ENCODE measurements at regions not wholly inside any gene's neighbourhood (a gene's known extent, or its start where the extent isn't known, plus 50 kb on each side); places are given as distances from the start of the nearest gene placed in this dataset.

- H3K4me3 Mint-ChIP-seq = no peak overlapping the region
- no peaks in the 10 kb centered on the region for H3K36me3 Mint-ChIP-seq
- ChIA-PET POLR2A (no interaction called here), CTCF (no interaction called here)
- no peak for DNase-seq (ENCODE audit: low spot score)
- no peak for ATAC-seq
- H3K27me3 Mint-ChIP-seq (ENCODE audit: low read depth) = no peaks in the 10 kb centered on the region
- H3K9me3 Mint-ChIP-seq = no peaks in the 10 kb centered on the region
- TF ChIP-seq IRF2 (CRISPR knock-in tag; IDR thresholded peaks at IDR 0.05; ENCODE audit: borderline replicate concordance, low read depth) = no peak
- TF ChIP-seq TCF7 (CRISPR knock-in tag; IDR thresholded peaks at IDR 0.05; ENCODE audit: low read depth) = no peak
- TF ChIP-seq FOXP4 (CRISPR knock-in tag; IDR thresholded peaks at IDR 0.05) = no peak
- TF ChIP-seq NR1H2 (CRISPR knock-in tag; IDR thresholded peaks at IDR 0.05) = no peak
- TF ChIP-seq GABPB1 (CRISPR knock-in tag; IDR thresholded peaks at IDR 0.05) = no peak
- TF ChIP-seq RELA (CRISPR knock-in tag; IDR thresholded peaks at IDR 0.05; ENCODE audit: borderline replicate concordance) = no peak
- TF ChIP-seq FOXK1 (CRISPR knock-in tag; IDR thresholded peaks at IDR 0.05) = no peak
- no peak for TF ChIP-seq E2F1 (CRISPR knock-in tag; IDR thresholded peaks at IDR 0.05)
- TF ChIP-seq ZNF138 (CRISPR knock-in tag; conservative IDR thresholded peaks at IDR 0.05) = no peak
- TF ChIP-seq STAT6 (CRISPR knock-in tag; conservative IDR thresholded peaks at IDR 0.05; ENCODE audit: low read depth) = no peak
- no peak for TF ChIP-seq ZNF121 (CRISPR knock-in tag; IDR thresholded peaks at IDR 0.05)
- peaks cover 33% of the 10 kb centered on the region for H3K4me1 Mint-ChIP-seq
- no peak overlapping the region for H3K27ac Mint-ChIP-seq
Observed at GRCh38 chr10:114718374-114718773, 60.3 kb upstream of the ABLIM1 start.

GRCh38 chr10:114719311-114719710, 61.2 kb upstream of the ABLIM1 start:
- H3K36me3 Mint-ChIP-seq = no peaks in the 10 kb centered on the region
- H3K4me3 Mint-ChIP-seq = no peak overlapping the region
- no peak overlapping the region for H3K27ac Mint-ChIP-seq
- ChIA-PET CTCF (no interaction called here), POLR2A (no interaction called here)
- no peak for DNase-seq (ENCODE audit: low spot score)
- H3K27me3 Mint-ChIP-seq (ENCODE audit: low read depth) = no peaks in the 10 kb centered on the region
- peaks cover 27% of the 10 kb centered on the region for H3K4me1 Mint-ChIP-seq
- ATAC-seq = no peak
- H3K9me3 Mint-ChIP-seq = no peaks in the 10 kb centered on the region
- TF ChIP-seq CBFB (CRISPR knock-in tag; IDR thresholded peaks at IDR 0.05; ENCODE audit: low read depth) = no peak
- no peak for TF ChIP-seq ZNF263 (CRISPR knock-in tag; IDR thresholded peaks at IDR 0.05; ENCODE audit: low read depth)
- TF ChIP-seq E2F4 (CRISPR knock-in tag; IDR thresholded peaks at IDR 0.05; ENCODE audit: borderline replicate concordance, low read depth) = no peak
- no peak for TF ChIP-seq SOX15 (CRISPR knock-in tag; IDR thresholded peaks at IDR 0.05)
- no peak for TF ChIP-seq AFF4 (CRISPR knock-in tag; IDR thresholded peaks at IDR 0.05; ENCODE audit: borderline replicate concordance)
- no peak for TF ChIP-seq ZNF121 (CRISPR knock-in tag; IDR thresholded peaks at IDR 0.05)
- TF ChIP-seq JAZF1 (CRISPR knock-in tag; IDR thresholded peaks at IDR 0.05) = no peak
- TF ChIP-seq FOXK1 (CRISPR knock-in tag; IDR thresholded peaks at IDR 0.05) = no peak
- TF ChIP-seq E2F5 (CRISPR knock-in tag; IDR thresholded peaks at IDR 0.05) = no peak
- no peak for TF ChIP-seq STAT6 (CRISPR knock-in tag; conservative IDR thresholded peaks at IDR 0.05; ENCODE audit: low read depth)
- no peak for TF ChIP-seq GABPB1 (CRISPR knock-in tag; IDR thresholded peaks at IDR 0.05)

Measured in WTC11 (cell line).